Suprapubic skin (tissue), 4 donors: ENCODE measurements at regions not wholly inside any gene's neighbourhood (a gene's known extent, or its start where the extent isn't known, plus 50 kb on each side); places are given as distances from the start of the nearest gene placed in this dataset.

Source experiments
- EP300 ChIP-seq: sonication (generic); formaldehyde crosslinking; IDR thresholded peaks from one replicate; pipeline ENCODE4 v1.6.1; 2017; ENCODE audit warnings: antibody characterized with exemption
- POLR2A ChIP-seq, 2 donors: fragments of 450-650 bp; IDR thresholded peaks; one replicate each; pipeline ENCODE4 v1.6.1; 2017; ENCODE audit warnings: antibody characterized with exemption in 2 of 2, mild to moderate bottlenecking in 2 of 2, moderate library complexity in 2 of 2
- POLR2AphosphoS5 ChIP-seq, 3 donors: sonication (generic); formaldehyde crosslinking; IDR thresholded peaks; one replicate each; pipeline ENCODE4 v1.6.1; 2017; ENCODE audit warnings: antibody characterized with exemption in 3 of 3
- TF ChIP-seq, protein P1 (sequence below), 2 donors: fragments of 200-600 bp in 1 of 2; fragments of 450-650 bp in 1 of 2; sonication (generic) in 1 of 2; IDR thresholded peaks; one replicate each; pipeline ENCODE4 v1.5.1; 2016 to 2019; ENCODE audit warnings: antibody characterized with exemption in 2 of 2, mild to moderate bottlenecking in 1 of 2, moderate library complexity in 1 of 2

DNA sequence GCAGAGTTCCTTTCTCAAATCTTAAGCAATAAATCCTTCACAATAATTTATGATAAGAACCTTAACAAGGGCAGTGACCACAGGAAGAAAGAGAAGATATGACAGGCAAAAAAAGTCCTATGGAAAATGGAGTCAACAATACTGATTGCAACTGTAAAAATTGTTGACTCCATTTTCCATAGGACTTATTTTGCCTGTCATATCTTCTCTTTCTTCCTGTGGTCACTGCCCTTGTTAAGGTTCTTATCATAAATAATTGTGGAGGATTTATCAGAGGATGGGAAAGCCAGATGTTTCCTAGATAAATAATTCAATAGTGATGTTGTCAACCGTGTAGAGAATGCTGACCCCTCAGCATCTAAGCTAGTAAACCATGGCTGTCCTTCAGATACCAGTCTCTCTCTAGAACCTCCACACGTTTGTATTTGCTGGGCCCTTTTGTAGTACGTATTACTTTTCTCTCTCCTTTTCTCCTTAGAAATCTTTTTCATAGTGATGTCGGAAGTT, 172.6 kb upstream of the BET1 start:
- TF ChIP-seq, protein P1, sequence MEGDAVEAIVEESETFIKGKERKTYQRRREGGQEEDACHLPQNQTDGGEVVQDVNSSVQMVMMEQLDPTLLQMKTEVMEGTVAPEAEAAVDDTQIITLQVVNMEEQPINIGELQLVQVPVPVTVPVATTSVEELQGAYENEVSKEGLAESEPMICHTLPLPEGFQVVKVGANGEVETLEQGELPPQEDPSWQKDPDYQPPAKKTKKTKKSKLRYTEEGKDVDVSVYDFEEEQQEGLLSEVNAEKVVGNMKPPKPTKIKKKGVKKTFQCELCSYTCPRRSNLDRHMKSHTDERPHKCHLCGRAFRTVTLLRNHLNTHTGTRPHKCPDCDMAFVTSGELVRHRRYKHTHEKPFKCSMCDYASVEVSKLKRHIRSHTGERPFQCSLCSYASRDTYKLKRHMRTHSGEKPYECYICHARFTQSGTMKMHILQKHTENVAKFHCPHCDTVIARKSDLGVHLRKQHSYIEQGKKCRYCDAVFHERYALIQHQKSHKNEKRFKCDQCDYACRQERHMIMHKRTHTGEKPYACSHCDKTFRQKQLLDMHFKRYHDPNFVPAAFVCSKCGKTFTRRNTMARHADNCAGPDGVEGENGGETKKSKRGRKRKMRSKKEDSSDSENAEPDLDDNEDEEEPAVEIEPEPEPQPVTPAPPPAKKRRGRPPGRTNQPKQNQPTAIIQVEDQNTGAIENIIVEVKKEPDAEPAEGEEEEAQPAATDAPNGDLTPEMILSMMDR (IDR thresholded peaks at IDR 0.05) = no peak
- TF ChIP-seq EP300 (no peak), POLR2A (IDR thresholded peaks at IDR 0.05) (no peak), POLR2AphosphoS5 (IDR thresholded peaks at IDR 0.05) (no peak)
